RPMI7951 (cell line): ENCODE measurements at regions not wholly inside any gene's neighbourhood (a gene's known extent, or its start where the extent isn't known, plus 50 kb on each side); places are given as distances from the start of the nearest gene placed in this dataset.
A peak's percentile ranks its signal among the peaks of the same experiment; 100 is the strongest.
"Not testable (repeated sequence)": the region's sequence is repeated elsewhere in the genome, so short reads cannot be mapped to it uniquely, and the experiment has no call there.

Experiments
- DNase-seq: peaks from one replicate; pipeline ENCODE4 v3.0.0-alpha.2; 2012; ENCODE audit warnings: low read depth

DNA sequence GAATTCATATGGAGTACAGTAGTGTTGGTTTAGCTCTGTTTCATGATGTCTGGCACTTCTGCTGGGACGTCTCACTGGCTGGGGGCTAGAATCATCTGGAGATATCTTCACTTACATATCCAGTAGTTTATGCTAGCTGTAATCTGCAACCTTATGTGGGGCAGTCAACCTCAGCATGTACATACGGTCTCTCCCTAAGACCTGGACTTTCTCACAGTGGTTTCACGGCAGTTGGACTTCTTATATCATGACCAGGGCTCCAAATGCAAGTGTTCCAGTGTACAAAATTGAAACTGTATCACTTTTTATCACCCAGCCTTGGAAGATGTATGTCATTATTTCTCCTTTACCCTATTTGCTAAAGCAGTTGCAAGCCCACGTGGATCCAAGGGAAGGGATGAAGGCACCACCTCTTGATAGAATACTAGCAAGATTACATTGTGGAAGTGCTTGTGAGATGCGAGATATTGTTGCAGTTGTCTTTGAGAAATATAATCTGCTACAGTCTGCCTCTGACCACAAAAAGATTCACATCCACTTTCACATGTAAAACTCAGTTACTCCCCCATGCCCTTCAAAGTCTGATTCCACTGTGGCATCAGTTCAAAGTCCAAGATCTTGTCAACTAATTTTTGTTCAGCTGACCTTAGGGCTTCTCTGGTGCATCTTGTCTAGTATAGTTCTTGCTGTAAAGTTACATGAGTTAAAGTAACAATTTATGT, 316.6 kb upstream of the NCAM1 start:
- no peak for DNase-seq

DNA sequence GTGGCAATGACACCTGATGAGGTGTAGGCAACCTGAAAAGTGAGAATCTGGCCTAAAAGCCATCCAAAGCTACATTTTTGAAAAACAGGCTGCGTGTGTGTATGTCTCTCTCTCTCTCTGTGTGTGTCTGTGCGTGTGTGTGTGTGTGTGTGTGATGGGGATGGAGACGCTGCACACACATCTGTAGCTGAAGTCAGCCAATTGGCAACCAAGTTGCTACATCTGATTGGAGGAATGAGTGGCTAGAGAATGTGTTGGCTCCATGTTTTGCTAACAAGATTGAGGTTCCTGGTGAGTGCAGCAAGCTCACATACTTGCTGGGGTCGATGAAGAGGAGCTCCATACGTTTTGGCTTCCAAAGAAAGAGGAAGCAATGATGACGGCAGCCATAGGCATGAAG, 311.4 kb upstream of the NCAM1 start:
- DNase-seq: no peak

DNA sequence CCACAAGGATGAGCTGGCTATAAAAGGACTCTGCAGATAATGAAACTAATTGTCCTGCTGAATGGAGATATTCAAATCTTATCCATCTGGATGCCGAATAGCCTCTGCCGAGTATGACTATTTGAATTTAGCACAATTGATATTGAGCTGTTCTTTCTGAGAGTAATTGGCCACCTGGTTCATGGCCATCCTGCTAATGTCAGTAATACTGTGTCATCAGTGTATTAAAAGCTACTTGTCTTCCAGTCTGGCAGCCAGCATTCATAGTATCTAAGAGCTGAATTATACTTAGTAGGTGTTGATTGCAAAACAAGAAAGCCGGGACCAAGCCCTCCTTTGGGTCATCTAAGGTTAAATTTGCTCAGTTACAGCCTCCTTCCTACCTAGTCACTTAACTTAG, 310.7 kb upstream of the NCAM1 start:
- no peak for DNase-seq

DNA sequence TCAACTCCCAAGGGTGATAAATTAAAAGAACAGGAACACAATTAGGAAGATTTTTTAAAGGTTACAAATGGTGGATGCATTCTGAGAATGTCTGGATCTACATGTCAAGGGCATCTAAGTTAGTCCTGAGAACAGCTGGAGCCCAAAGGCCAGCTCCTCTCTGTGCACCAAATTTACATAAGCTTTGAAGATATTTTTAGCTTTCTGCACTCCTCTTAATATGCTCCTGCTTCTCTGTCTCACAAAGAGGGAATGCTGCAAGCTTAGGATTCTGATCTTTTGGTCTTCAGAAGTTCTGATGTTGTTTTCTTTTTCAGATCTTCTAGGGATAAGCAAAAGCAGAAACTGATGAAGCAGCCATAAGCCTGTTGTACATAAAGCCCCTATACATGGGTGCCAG, 309.8 kb upstream of the NCAM1 start:
- no peak for DNase-seq

DNA sequence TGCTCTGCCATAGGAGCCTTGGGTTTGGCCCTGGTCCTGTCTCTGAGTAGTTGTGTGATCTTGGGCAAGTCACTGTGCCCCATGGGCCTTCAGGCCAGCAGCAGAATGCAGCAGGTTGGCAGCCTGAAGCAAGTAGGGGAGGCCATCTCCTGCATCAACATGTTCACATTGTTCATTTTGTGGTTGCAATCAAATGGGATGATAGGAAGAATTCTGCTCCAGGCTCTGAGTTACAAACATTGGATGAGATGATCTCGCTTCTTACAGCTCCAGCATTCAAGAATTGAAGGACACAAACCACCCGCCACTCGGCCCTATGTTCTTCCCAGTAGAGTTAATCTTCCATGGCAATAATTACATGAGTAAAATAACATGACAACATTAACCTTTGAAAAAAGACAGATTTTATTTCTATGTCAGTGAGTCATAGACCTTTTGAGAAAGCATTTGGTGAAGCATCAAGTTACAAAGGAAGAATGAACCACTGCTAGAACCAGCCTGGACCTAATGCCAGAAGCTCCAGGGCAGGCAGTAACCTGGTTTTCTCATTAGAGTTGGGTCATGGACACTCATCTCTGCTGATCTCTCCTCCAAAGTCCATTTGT, 308.3 kb upstream of the NCAM1 start:
- peak; percentile 40 for DNase-seq

DNA sequence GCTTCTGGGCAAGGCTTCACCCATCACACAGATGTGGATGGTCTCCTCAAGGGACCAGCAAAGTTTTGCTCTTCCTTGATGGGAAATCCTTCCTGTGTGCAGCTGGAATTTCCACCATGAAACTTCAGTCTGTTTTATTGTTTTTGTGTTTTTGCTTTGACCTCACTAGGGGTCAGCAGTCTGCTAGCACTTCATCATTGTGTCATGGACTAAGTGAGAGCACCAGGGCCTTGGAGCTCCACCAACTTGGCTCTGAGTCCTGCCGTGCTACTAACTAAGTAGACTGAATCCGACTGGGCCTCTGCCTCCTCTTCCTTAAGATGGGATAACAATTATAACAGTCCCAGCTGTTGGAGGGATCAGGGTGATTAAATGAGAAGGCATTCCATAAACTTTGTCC, 305.8 kb upstream of the NCAM1 start:
- peak; percentile 47 for DNase-seq

DNA sequence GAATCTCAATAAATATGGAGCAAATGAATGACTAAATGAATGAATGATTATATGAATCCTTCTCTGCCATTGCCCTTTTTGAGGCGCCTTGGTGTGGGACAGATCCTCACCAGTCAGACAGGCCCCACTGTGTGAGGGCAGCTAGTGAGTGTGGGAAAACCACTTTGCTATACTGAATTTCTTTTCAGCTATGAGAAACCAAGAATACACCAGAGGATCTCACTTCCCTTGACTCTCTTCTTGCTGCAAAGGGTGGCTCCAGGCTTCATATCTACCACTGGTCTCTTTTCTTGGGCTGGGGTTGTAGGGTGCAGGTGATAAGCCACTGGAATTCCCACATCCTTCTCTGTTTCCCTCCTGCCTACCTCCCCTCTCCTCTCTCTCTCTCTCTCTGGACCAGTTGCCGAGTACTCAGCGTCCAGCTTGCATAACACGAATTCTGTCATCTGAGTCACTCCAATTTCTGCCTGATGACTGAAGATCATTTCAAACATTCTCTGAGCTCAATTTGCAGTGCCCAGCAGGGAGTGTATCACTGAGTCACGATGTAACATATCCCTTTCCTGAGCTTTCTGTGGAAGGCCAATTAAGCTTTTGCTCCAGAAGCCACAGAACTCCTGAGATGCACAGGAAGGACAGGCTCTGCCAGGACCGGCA, 304.3 kb upstream of the NCAM1 start:
- peak; percentile 63 for DNase-seq

DNA sequence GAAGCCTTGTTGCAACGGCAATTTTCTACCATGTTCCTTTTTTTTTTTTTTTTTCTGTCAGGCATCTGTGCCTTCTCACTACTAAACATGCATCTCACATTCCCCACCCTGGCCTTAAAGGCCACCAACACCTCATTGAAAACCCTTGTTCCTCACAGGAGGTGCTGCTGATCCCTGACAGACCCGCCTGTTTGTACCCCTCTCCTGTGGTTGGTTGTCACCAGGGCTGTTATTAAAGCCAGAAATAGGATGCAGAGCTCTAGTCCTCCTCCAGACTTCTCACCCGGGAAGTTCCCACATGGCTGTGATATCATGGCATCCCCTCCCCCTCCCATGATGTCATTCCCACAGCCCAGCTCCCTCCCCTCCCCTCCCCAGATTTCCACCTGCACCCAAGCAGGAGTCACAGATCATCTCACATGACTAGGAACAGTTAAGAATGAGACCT, 302.8 kb upstream of the NCAM1 start:
- DNase-seq: no peak

DNA sequence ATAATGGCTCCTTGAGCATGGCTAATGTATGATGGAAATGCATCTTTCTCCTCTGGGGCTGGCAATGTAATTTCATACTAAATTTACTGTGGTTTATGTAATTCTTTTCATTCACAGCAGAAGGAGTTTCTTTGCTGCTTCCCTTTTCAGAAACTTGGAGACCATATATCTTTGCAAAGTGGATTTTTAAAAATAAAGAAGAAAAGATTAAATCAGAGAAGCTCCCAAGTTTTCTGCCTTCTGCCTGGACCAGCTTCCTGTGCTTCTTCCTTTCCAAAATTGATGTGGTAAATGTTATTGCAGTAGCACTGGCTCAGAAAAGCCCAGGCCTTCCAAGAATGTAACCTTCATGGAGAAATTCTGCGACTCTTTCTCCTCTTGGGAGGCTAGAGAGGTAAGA, 300.1 kb upstream of the NCAM1 start:
- no peak for DNase-seq

DNA sequence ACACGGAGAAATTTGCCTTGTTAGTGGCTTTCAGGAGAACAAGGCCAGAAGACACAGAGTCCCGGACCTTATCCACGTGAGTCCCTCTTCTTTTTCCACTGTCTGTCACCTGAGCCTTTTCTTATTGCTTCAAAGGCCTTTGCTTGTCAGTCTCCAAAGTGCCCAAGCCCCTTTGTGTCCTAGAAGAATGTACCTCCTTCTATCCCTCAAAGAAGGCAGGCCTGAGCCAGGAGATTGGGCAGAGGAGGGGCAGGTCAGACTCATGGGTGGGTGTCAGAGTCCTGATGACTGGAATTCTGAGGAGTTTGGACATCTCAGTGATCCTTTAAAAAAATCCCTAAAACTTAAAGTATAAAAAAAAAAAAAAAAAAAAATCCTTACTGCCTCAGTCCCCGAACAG, 299.6 kb upstream of the NCAM1 start:
- DNase-seq: no peak

DNA sequence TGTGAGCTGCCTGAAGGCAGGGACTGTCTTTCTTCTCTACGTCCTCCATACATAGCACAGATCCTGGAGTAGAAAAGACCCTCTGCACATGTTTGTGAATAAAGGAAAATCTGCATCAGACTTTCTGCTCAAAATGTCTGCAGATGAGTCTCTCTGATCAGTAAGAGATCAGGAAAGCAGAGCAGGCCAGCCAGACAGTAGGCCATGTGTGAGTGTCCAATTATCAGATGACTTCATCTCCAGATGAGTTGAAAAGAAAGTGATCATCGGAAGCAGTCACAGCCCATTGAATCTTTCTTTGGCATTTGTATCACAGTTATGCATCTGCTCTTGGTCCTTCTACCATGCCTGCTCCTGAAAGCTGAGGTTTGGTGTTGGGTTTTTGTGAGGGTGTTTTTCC, 298.7 kb upstream of the NCAM1 start:
- no peak for DNase-seq

DNA sequence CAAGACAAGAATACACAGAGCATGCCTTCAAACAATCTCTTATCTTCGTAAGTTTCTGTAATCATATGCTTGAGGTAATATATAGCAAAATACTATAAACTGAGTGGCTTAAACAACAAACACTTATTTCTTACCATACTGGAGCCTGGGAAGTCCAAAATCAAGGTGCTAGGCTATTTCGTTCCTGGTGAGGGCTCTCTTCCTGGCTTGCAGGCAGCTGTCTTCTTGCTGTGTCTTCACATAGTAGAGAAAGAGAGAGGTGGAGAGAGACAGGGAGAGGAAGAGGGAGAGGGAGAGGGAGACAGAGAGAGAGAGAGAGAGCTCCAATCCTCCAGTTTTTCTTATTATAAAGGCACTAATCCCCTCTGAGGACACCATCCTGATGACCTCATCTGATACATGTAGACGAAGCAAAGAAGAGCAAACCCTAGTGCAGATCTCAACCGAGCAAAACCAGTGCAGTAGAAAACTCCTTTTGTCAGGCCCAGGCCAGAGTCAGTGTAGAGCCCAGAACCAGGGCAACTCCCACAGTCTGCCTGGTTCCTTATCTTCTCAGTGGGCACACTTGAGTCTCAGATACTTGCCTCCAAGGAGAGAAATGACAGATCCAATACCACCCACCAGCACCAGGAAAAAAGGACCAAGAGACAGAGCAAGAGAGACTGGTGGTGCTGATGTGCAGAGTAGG, 297.1 kb upstream of the NCAM1 start:
- DNase-seq: no peak

DNA sequence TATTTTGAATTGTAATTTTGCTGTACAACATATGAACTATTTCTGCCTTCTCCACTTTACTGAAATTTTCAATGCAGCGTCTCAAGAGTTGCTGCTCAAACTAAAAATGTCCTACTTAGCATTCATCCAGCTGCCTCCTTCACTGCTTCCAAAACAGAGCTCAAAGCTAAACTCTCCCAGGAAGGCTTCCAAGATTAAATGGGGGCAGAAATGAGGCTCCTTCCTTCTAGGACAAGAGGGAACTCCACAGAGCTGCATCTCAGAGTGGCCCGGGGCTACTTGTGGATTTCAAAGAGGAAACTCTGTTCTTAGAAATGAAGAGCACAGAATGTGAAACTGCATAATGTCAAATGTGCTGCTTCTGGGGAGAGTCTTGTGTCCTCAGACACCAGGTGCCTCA, 295.9 kb upstream of the NCAM1 start:
- DNase-seq: no peak

DNA sequence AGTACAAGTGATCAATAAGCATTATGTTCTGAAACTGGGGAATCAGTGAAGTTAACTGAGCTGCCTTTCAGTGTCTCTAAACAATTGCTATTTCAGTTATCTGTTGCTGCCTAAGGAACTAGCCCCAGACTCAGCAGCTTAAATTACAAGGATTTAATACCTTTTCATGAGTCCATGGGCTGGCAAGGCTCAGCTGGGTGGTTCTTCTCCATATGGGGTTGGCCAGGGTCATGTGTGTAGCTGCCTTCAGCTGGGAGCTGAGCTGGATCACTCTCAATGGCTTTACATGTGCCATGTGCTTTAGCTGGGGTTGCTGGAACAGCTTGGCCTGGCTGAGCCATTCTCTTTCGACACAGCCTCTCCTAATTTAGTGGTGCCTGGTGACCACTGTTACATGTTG, 295.0 kb upstream of the NCAM1 start:
- DNase-seq: no peak

DNA sequence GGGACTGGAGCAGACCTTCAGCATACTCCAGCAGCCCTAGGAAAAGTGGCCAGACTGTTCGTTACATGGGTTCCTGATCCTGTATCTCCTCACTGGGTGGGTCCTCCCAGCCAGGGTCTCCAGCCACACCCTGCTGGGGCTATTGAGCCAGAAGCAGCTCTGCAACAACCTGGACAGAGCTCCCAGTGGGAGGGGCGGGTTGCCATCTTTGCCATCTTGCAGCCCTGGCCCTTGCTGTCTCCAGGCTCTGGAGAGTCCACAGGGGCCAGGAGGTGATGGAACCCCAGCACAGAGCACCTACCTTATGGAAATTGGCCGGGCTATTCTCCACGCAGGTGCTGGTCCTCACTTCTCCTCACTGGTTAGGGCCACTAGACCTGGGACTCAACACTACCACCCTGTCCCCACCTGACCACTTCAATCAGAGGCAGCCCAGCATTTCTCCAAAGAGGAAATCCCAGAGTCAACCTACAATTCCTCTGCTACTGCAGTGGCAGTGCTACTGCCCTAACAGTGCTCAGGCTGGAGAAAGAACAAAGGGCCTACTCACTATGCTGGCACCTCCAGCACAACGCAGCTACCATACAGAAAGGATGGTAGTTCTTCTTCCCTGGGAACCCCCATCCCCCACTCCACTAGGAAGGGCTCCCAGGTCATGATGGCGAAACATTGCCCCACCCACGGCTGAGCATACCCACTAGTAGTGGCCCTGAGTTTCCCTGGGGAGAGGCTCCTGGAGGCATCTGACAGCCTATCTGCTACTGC, 290.2 kb upstream of the NCAM1 start:
- DNase-seq: no peak

DNA sequence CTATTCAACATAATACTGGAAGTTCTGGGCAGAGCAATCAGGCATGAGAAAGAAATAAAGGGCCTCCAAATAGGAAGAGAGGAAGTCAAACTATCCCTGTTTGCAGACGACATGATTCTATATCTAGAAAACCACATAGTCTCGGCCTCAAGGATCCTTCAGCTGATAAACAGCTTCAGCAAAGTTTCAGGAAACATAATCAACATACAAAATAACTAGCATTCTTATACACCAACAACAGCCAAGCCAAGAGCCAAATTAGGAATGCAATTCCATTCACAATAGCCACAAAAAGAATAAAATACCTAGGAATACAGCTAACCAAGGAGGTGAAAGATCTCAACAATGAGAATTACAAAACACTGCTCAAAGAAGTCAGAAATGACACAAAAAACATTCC, 287.8 kb upstream of the NCAM1 start:
- not testable (repeated sequence) for DNase-seq

DNA sequence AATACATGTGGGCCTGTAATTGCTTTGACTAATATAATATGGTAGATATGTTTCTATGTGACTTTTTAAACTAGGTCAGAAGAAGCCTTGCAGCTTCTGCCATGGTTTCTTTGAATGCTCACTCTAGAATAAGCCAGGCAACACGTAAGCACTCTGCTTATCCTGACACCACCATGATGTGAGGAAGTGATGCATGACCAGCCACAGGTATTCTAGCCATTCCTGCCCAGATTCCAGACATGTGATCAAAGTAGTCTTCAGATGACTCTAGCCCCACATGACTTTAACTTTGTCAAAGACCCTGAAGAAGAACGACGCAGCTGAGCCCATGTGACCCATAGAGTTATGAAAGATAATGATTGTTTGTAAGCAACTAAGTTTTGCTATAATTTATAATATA, 276.1 kb upstream of the NCAM1 start:
- DNase-seq: no peak

DNA sequence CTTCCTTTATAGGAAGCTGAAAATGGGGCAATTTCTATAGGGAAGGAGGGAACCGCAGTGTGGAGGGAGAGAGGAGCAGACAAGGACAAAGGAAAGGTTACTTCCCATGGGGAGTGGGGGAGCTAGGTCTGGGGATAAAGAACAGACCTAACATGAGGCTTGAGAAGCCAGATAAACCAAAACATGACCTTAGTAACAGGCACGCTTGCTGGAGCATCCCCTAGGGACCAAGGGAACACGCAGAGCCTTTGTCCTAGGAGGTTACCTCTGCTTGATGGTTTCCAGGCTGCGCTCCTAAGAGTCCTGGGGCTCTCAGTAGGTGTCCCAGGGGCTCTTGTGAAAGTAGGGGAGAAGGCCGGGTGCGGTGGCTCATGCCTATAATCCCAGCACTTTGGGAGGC, 271.4 kb upstream of the NCAM1 start:
- no peak for DNase-seq

DNA sequence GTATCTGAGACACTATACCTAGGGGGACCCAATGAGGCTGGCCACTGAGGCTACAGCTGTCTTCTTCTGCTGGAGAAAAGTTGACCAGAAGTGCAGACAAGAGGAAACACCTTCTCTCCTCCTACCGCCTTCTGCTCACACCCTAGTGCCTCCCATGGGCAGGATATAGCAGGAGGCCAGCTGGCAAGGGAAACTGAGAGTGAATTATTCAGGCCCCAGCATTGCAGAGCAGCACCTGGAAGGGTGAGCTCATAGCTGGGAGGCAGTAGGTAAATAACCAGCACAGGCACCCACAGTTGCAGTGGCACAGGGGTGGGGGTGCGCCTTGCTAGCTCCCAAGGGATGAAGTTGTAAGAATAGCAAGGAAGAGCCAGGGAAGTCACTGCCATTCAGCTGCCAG, 267.4 kb upstream of the NCAM1 start:
- no peak for DNase-seq

DNA sequence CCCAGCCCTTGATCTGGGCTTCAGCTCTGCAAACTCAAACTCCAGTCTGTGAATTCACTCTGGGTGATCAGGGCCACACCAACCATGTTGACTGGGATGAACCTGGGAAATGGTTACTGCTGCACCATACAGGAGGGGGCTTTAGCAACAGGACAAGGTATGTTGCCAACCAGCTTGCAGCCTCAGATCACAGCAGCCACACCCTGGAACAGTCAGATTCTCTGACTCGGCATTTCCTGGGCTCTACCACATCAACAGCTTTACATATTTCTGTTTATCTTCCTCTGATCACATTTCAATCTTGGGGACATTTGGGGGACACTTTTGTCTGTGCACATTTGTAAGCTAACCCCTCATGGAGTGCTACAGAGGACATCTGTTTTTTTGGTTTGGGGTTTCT, 267.0 kb upstream of the NCAM1 start:
- DNase-seq: no peak

DNA sequence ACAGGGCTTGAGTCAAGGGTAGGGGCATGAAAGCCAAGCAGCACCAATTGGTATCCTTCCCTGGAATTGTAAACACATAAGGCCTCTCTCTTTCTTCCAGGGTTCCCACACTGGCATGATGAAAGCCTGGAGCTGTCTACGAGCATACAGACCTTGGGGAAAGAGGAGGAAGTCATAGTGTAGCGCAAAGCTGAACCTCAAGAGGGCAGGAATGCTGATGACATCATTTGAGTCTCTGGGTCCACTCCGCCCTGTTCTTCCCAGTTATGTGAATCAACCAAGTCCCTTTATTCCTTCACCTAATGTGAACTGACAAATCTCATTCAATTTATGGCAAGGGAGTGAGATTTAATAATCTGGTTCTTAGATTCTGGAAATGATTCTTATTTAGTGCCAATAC, 266.4 kb upstream of the NCAM1 start:
- DNase-seq: no peak
